Stomach (tissue), 4 donors: ENCODE measurements at regions not wholly inside any gene's neighbourhood (a gene's known extent, or its start where the extent isn't known, plus 50 kb on each side); places are given as distances from the start of the nearest gene placed in this dataset.

Experiments used
- EP300 ChIP-seq: sonication (generic); formaldehyde crosslinking; IDR thresholded peaks from one replicate; pipeline ENCODE4 v1.6.1; 2017; ENCODE audit warnings: antibody characterized with exemption
- TF ChIP-seq, protein P1 (sequence below), 7 experiments: fragments of 450-650 bp in 4 of 7; fragments of 200-600 bp in 3 of 7; sonication (generic) in 3 of 7; IDR thresholded peaks; one replicate each; pipeline ENCODE4 v1.5.1; 2016 to 2019; ENCODE audit warnings: antibody characterized with exemption in 7 of 7, control low read depth in 2 of 7, mild to moderate bottlenecking in 1 of 7

DNA sequence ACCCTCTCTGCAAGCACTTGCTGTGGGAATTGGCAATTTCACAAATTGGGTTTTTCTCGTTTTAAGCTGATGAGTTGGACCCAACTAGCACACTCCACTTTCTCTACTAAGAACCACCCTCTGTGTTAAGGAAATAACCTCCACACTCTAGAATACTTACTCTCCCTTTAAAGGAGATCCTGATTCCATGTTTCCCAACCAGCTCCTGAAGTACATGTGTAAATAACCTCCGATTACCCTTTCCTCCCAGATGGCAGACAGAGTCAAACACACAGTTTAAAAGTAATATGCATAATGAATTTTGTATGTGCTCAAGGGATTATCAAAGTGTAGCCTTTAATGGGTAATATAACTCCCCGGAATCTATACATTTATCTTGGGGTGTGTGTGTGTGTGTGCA lies 171.3 kb upstream of the OSR1 start:
- TF ChIP-seq, protein P1, sequence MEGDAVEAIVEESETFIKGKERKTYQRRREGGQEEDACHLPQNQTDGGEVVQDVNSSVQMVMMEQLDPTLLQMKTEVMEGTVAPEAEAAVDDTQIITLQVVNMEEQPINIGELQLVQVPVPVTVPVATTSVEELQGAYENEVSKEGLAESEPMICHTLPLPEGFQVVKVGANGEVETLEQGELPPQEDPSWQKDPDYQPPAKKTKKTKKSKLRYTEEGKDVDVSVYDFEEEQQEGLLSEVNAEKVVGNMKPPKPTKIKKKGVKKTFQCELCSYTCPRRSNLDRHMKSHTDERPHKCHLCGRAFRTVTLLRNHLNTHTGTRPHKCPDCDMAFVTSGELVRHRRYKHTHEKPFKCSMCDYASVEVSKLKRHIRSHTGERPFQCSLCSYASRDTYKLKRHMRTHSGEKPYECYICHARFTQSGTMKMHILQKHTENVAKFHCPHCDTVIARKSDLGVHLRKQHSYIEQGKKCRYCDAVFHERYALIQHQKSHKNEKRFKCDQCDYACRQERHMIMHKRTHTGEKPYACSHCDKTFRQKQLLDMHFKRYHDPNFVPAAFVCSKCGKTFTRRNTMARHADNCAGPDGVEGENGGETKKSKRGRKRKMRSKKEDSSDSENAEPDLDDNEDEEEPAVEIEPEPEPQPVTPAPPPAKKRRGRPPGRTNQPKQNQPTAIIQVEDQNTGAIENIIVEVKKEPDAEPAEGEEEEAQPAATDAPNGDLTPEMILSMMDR (IDR thresholded peaks at IDR 0.05): no peak
- no peak for TF ChIP-seq EP300
